ENCODE measurements at regions not wholly inside any gene's neighbourhood (a gene's known extent, or its start where the extent isn't known, plus 50 kb on each side); places are given as distances from the start of the nearest gene placed in this dataset.
"Not testable (repeated sequence)": the region's sequence is repeated elsewhere in the genome, so short reads cannot be mapped to it uniquely, and the experiment has no call there.

DNA sequence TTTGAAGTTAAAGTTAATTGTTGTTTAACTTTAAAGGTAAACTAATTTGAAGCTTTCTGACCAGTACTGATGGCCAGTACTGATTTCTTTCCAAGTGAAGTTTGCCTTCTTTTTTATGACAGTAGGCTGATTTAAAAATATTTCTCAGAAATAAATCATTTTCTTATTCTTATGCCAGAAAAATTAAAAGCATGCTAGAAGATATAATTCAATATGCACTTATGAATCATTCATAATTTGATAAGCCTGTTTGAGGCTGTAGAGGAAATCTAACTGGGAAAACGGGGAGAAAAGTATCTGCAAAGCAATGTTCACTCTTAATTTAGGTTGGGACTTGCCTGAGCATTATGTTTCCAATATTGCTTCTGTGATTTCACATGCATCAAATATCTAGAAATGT is 1112.0 kb upstream of the INTU start:
- no peak for DNase-seq (ENCODE audit: low read depth in 2 of 2)

DNA sequence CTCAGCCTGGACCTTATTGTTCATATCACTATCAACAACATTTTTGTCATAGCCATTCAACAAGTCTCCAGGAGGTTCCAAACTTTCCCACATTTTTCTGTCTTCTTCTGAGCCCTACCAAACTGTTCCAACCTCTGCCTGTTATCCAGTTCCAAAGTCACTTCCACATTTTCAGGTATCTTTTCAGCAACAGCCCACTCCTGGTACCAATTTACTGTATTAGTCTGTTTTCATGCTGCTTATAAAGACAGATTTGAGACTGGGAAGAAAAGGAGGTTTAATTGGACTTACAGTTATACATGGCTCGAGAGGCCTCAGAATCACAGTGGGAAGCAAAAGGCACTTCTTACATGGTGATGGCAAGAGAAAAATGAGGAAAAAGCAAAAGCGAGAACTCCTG is 1107.4 kb upstream of the INTU start:
- not testable (repeated sequence) for DNase-seq (ENCODE audit: low read depth in 2 of 2)

DNA sequence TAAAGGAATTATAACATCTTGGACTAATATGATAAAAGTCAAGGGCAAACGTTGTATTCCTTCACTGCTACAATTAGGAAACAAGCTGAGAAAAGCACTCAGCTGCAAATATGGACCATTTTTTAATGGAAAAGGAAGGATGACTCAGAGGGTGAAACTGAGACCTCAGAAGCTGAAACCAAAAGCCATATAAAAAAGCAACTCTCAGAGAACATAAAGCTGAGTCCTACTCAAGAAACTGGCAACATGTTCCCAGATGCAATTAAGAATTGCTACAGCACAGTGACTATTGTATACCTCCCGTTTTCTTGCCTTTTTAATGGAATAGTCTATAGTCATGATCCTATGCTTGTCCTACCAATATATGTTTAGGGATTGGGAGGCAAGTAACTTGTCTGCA is 1106.4 kb upstream of the INTU start:
- no peak for DNase-seq (ENCODE audit: low read depth in 2 of 2)

DNA sequence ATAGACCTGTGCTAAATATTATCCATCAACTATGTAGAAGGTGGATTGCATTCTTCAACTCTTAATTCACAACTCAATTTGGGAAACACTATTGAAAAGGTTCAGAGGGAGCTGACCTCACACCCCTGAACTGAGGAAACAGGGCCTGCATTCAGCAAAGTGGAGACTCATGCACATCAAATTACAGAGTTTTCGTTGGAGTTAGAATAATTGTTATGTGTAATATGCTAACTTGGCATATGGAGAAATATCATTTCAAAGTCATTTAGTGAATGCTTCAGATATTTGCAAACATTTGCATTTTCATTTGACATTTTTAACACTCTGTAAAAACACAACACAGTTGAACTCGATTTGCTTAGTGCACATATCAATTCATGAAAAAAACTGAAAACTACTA is 1102.8 kb upstream of the INTU start:
- no peak for DNase-seq (ENCODE audit: low read depth in 2 of 2)

DNA sequence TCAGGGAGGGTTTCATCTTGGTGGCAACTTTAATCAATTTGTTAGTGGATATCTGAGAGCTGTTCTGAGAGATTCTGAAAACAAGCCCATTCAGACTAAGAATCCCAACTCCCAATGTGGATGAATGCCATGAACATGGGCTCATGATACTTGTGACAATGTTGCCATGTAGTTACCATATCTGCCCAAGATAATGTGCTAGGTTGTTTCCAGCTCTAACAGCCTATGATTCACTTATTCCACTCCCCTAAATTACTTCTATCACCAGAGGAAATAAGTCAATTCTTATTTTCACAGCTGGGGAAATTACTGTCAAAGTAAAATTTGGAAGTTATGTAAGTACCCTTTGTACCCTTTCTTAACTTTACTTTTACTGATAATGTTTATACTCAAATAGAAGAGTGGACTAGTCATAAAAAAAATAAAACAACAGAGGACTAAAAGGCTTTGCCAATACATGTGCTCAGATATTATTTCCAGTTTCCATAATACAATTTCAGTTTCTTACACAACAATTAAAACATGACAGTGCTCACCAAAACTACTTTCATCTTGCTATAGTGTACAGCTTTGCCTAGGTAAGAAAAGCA is 1101.7 kb upstream of the INTU start:
- no peak for DNase-seq (ENCODE audit: low read depth in 2 of 2)

DNA sequence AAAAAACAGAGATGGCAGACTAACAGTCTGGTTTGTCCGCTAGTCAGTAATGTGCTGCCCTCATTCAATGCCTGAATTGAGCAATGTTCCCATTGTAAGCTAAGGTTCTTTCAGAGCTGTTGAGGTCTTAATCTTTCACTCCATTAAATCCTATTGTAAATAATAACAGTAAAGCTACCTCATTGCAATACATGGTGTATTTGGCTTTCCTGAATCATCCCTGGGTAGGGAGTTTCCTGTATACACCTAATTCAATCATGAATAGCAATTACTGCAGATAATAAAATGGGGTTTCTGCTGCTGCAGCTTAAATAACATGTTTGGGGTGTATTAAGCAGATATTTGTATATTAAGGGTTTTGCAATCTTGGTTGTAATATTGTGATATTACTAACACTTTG is 1100.2 kb upstream of the INTU start:
- DNase-seq (ENCODE audit: low read depth in 2 of 2): no peak

DNA sequence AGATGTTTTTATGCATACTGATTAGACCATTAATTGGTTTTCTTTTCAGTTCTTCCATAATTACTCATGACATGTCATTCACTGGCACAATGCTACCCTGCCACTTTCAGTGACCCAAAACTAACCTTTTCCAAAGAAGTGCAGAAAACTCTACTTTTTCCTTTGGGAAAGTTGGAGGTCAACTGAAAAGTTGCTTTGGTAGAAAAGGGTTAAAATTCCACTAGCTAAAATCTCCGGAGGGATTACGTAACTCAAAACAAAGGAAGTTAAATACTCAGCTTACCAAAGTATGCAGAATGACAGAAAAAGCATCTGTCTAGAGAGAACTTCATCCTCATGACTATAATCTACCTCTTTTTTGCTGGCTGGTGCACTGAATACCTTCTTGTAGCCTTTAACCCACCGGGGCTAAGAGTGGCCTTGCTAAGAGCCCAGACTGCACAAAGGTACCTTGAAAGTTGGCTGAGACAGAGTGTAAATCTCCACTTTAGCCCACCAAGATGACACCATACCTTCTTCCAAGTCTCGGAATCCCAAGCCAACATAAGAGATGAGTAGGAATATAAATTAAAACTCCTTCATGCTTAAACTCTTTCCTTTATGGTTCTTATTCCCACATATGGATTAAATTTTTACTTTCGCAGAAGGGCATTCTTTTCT is 1099.5 kb upstream of the INTU start:
- no peak for DNase-seq (ENCODE audit: low read depth in 2 of 2)

DNA sequence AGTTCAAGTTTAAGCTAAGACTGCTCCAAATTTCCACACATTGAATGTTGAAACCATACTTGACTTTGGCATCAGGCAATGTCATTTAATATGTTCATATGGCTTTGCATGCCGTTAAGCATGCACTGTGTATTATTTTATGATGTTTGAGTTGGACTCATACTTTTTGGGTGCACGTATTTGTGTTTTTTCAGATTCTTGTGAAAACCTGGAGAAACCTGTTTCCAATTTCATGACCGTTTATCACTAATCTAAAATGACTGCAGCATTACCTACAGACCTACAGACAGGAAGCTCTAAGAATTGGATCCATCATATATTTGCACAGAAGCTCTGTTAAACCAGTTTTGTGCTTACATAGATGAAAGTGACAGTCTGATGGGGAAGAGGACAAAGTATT is 1093.0 kb upstream of the INTU start:
- no peak for DNase-seq (ENCODE audit: low read depth in 2 of 2)

DNA sequence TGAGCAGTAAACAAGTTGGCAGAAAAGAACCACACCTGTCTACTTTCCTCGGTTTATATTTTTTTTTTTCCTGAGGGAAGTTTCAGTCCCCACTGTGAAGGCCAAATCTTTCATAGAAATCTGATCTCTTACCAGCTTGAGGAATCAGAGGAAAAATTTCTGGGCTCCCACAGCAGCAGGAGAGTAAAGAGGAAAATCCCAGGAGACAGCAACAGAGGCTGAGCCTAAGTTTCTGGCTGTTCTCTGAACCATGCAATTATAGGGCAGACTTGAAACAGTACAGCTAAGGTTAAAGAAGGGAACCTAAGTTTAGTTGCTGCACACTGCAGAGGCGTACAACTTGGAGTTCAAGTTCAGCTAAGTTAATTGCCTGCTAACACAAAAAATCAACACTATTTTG is 1090.9 kb upstream of the INTU start:
- DNase-seq (ENCODE audit: low read depth in 2 of 2): no peak

DNA sequence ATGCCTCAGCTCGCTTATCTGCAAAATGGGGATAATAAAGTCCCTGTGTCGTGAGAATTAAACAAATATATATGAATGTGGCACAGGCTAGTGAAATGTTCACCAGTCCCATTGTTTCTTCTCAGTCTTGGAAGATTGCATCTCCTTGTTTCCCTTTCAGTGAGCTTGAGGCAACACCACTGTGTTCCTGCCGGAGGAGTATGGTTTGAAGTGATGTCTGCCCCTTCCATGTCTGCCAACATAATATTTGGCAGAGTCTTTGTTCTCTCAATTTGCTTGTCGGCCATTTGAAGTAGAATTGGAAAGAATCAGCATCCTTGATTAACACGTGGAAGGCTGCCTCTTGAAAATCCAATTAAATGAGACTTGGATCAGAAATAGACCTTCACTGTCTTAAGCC is 1088.5 kb upstream of the INTU start:
- DNase-seq (ENCODE audit: low read depth in 2 of 2): no peak

DNA sequence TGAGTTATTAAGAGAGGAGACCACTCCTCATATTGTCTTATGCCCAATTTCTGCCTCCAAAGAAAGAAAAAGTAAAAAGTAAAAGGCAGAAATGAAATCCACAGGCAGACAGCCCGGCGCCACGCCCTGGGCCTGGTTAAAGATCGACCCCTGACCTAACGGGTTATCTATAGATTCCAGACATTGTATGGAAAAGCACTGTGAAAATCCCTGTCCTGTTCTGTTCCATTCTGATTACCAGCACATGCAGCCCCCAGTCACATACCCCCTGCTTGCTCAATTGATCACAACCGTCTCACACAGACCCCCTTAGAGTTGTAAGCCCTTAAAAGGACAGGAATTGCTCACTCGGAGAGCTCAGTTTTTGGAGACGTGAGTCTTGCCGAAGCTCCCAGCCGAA is 1086.6 kb upstream of the INTU start:
- DNase-seq (ENCODE audit: low read depth in 2 of 2): not testable (repeated sequence)

DNA sequence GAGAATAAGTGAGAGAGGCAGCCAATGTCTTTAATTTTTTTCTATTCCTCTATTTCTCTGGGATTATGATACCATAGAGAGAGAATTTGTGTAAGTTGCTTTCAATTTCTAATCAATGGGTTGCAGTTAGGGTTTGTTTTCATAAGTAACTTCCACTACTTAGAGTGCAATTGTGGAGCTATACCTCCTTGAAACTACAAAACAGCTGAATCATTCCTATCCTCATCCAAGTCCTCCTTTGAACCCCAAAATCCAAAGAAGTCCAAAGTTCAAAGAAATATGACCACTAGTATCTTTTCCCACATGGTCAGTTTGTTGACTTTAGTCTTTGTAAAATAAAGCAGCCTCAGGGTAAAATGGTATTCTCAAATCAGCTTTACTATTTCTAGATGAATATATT is 1085.4 kb upstream of the INTU start:
- no peak for DNase-seq (ENCODE audit: low read depth in 2 of 2)

DNA sequence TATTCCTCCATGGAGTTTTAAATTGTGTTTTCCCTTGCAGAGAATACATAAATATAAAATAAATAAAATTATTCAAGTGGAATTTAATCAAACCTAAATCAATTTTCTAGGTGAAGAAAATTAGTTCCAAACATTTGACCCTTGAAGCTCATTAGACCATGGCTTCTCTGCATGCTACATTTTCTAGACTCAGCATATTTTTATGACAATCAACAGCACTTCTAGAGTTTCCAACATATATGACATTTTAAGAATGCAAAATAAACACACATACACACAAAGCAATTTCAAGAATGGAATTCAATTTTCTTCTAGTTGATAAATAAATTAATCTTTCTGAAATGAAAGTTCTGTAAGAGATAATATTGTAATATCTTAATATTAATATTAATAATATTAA is 1083.9 kb upstream of the INTU start:
- no peak for DNase-seq (ENCODE audit: low read depth in 2 of 2)

DNA sequence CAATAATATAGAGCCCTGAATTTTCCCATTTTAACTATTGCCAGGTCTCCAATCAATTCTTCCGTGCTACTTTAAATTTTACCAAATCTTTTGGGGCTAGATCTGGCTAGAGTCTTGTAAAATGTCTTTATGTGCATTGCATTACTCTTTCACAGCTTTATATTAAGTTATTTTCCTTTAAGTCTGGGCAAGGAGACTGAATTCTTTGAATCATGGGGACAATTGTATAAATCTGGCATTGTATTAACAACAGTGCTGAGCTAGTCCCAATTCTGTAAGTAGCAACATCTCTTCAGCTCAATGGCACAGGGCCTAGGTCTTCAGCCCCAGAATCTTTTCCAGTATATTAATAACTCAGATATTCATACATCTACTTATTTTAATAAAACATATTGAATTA is 1080.4 kb upstream of the INTU start:
- DNase-seq (ENCODE audit: low read depth in 2 of 2): no peak

DNA sequence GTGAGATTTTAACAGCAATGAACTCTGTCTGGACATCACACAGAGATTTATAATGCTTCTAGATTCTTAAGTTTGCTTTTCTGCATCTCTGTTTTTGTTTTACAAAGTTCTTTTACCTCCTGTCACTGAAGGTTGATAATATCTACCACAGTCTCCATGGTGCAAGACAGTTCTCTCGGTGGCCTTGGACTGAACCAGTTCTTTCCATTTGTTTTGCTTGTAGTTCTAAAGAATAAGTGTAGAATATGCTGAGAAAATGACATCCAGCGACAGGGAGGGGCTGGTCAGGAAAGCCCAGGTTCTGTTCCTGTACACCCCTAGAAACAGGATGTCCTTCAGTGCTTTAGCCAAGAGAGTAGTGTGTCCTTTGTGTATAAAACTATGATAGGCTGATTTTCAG is 1079.5 kb upstream of the INTU start:
- DNase-seq (ENCODE audit: low read depth in 2 of 2): no peak

DNA sequence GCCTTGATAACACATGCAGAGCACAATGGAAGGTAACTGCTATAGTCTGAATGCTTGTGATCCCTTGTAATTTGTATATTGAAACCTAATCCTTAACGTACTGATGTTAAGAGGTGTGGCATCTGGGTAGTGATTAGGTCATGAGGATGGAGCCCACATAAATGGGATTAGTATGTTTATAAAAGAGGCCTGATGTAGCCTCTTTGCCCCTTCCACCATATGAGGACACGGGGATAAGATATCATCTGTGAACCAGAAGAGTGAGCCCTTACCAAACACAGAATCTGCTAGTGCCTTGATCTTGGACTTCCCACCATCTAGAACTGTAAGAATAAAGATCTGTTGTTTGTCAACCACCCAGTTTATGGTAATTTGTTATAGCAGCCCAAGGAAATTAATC is 1074.2 kb upstream of the INTU start:
- no peak for DNase-seq (ENCODE audit: low read depth in 2 of 2)

DNA sequence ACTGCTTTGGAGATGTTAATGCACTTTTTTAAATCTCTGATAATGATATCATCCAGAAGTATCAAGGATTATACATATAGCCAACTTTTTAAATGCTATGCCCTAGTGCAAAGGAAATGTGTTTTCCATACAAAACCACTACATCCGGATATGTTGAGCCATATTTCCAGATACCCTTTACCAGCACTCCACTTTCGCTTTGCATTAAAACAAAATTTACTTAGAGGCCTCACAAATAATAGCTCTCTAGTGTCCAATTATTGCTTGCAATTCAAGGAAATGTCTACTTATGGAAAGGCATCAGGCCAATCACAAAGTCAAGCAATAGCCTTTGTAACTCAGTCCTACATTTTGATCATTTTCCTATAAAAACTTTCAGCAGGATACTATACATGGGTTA is 1072.8 kb upstream of the INTU start:
- DNase-seq (ENCODE audit: low read depth in 2 of 2): no peak

DNA sequence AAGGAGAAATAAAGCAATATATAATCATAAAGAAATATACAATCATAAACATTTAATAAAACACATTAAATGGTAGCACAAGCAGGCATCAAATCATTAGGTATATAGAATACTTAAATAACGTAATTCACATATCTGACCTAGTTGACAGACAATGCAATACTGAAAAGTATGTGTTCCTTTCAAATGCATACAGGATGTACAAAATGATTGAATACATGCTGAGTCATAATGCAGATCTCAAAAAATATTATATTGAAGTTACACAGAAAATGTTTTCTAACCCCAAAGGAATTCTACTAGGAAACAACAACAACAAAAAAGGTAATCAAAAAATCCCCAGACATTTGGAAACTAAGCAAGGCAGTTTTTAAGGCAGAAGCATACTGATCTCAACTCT is 1072.0 kb upstream of the INTU start:
- DNase-seq (ENCODE audit: low read depth in 2 of 2): no peak

DNA sequence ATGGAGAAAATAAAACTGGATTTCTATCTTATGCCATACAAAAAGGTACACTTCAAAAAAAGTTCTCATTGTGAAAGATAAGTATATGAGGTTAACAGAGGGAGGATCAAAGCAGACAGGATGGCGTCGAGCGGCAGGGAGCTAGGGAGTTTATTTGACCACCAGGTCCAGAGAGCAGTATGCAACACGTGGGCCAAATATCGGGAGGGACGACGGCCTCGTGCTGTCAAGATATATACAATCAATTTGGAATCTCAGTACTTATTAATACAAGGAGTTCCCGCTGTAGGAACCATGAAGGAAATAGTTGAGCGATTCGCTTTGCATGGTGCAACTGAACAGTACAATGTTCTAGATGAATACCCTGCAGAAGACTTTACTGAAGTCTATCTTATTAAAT is 1069.4 kb upstream of the INTU start:
- DNase-seq (ENCODE audit: low read depth in 2 of 2): no peak

DNA sequence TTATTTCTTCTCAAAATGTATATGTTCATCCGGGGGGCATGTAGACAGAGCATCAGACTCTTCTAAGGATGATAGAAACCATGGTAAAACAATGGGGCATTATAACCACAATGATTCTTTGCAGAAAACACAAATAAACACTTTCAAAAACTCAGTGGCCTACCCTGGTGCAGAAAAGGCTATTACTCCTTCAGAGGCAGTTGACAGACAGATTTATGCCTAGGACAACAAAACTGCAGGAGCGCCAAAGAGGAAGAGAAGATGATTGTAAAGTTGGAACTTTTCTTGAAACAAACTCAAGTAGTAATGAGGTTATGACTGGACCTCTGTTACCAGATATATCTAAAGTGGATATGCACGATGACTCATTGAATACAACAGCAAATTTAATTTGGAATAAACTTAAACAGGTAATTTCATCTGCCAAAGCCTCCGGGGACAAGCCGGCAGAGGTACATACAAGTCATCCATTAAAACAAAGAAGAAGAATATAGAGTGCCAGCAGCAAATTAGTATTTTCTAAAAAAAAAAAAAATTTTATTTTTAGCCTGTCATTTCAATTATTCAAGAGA is 1068.4 kb upstream of the INTU start:
- DNase-seq (ENCODE audit: low read depth in 2 of 2): no peak

DNA sequence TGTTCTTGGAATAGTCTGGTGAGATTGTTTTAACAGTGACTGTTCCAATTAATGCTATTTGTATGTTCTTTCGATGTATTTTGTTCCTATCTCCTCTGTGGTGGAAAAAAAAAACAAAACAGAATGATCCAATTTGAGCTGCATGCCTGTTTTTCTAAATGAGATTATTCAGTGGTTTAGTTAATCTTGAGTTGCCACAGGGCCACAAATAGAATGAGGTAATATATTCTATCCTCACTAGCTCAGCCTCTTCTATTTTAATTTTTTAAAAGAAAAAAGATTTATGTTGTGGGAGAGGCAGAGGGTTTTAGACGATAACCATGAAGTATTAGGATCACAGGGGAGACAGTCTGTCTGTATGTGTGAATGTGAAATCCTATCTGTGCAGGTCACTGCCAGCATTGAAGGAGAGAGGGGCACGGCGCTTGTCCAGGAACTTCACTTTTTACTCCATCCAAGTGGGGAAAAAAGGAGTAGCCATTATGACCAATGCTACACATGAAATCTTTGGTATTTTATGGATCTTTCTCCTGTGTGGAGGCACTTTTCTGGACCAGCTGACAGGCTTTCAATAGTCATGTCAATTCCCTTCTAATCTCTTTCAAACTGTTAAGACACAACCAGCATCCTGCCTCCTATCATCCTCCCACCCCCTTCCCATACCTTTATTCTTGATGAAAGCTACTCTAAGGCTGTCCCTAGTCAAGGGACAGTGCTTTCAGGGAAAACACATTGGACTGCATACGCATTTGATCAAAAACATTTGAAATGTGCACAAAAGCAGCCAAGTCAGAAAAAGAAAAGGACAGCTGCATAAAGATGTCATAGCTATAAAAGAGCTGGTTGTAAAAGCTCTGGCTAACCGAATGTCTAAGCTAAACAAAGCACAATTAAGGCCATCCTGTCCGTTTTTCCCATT is 1063.8 kb upstream of the INTU start:
- no peak for DNase-seq (ENCODE audit: low read depth in 2 of 2)

DNA sequence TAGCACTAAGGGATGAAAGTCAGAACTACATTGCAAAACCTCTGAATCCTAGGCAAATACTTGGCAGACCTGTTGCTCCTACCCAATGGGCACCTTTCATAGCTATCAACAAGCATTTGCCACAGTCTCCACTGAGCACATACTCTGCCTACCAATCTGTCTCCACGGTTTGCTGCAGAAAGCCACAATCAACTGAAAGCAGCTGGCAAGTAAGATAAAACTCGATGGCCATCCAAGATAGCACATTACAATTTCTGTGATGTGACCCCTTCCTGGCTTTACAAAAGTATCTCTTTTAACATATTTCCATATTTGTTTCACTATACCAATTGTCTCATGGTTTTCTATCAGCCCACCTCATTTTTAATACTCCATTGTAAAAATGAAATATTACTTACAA is 1060.5 kb upstream of the INTU start:
- no peak for DNase-seq (ENCODE audit: low read depth in 2 of 2)

DNA sequence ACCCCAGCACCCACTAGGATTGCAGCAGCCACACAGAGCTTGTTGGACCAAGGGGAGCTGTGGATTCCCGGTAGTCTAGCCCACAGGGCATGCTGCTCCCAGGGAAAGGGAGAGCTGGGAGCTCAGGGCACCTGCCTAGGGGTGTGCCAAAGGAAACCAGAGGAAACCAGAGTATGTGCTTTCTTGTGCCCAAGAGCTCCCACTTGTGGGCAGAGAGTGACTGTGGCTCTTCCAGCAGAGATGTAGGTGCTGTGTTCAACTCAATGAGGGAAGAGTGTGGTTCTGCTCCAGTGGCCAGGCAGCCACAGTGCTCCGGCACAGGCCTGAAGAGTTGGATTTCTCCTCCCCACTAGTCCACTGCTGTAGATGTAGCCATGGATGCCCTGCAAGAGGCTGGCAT is 1050.0 kb upstream of the INTU start:
- DNase-seq (ENCODE audit: low read depth in 2 of 2): no peak

Data from stimulated activated CD8-positive, alpha-beta memory T cell treated with anti-CD3 and anti-CD28 coated beads, Interleukin-15, amount 100 ng/mL, for 48 hours (primary cell).